ENCODE measurements at regions not wholly inside any gene's neighbourhood (a gene's known extent, or its start where the extent isn't known, plus 50 kb on each side); places are given as distances from the start of the nearest gene placed in this dataset.

DNA sequence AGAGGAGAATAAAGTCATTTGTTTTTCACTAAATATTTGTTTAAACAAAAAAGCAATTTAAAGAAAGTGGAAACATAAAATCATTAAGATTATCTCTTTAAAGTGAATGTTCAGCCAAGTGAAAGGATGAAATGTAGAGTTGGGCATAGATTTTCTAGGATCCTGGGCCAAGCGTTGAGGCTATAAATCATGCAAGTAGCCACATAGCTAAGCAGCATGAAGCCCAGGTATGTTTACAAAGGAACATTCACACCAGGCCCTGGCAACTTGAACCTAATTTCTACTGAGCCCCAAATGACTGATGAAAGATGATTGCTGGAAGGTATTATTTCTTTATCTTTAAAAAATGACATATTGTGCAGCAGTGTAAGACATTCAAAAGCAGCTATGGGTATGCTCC lies 461.8 kb downstream of the MAT2B start:
- DNase-seq (ENCODE audit: low read depth, low spot score) (no peak), FAIRE-seq (no peak)
- no peaks in the 10 kb centered on the region for H4K20me1 ChIP-seq (replicated peaks; ENCODE audit: control insufficient read depth, extremely low read depth, insufficient read depth, low read length)
- no peak for TF ChIP-seq FOS (IDR thresholded peaks at IDR 0.05; ENCODE audit: borderline replicate concordance, insufficient read depth, low read length)
- TF ChIP-seq POLR2A (IDR thresholded peaks at IDR 0.05; ENCODE audit: low read depth, low read length), result no peak
- TF ChIP-seq POLR2AphosphoS5 (IDR thresholded peaks at IDR 0.05; ENCODE audit: insufficient read depth, low read depth, low read length), result no peak
- ChIA-PET CTCF (interaction anchor here (1.2 to 1.6 kb wide), 2 partner anchors 106 to 271 kb away, joined by 3 read pairs; no protein-coding TSS in a partner anchor), POLR2A (no interaction called here)
- no peak overlapping the region for H3K4me3 ChIP-seq (replicated peaks in 1 of 3; ENCODE audit: insufficient read depth in 1 of 3, low read depth in 1 of 3, low read length in 3 of 3)
- H3K79me2 ChIP-seq (ENCODE audit: control insufficient read depth, insufficient read depth, low read length), result no peaks in the 10 kb centered on the region
- no peaks in the 10 kb centered on the region for H3K9me3 ChIP-seq (replicated peaks; ENCODE audit: control insufficient read depth, insufficient read depth, low read length)
- peaks cover 8% of the 10 kb centered on the region for H3K4me1 ChIP-seq (ENCODE audit: control insufficient read depth, extremely low read depth, insufficient read depth, low read length)
- H3K27me3 ChIP-seq (ENCODE audit: control insufficient read depth in 2 of 2, insufficient read depth in 2 of 2, low read length in 2 of 2), result no peaks in the 10 kb centered on the region
- no peaks in the 10 kb centered on the region for H3K9me1 ChIP-seq (replicated peaks; ENCODE audit: control insufficient read depth, extremely low read depth, insufficient read depth, low read length)
- no peak overlapping the region for H2AFZ ChIP-seq (ENCODE audit: low read depth, low read length)
- no peak overlapping the region for H3K27ac ChIP-seq (ENCODE audit: insufficient read depth, low read depth, low read length)
- no peak overlapping the region for H3K9ac ChIP-seq (replicated peaks; ENCODE audit: extremely low read depth, insufficient read depth, low read length)
- no peak overlapping the region for H3K4me2 ChIP-seq (ENCODE audit: insufficient read depth, low read length)
- H3K36me3 ChIP-seq (ENCODE audit: control insufficient read depth in 2 of 2, extremely low read depth in 1 of 2, insufficient read depth in 2 of 2, low read length in 2 of 2), result no peaks in the 10 kb centered on the region
- dilution Hi-C loops (cut with MboI; ENCODE audit: extremely low pct_ligation_motif_present, low sequenced_read_pairs) (no loop called here), intact Hi-C loops (cut with micrococcal nuclease) (no loop called here)
- BruUV-seq (replicated peaks), result no TSS peak

DNA sequence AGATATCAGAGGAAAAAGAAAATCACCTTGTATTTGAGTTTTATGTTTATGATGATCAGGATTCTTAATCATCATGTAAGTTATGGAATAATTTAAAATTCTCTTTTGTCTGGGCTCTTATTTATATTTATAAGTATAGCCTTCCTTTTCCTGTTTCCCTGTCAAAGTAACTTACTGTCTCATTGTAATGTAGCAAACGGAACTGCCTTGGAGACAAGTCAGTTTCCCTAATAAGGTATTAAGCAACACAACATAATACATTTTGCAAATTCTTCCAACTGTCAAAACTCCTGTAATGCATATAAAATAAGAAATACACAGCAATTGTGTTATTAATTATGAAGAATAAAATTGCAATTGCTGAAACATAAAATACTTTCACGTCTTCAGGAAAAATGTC lies 463.2 kb downstream of the MAT2B start:
- no peak for FAIRE-seq
- POLR2A ChIA-PET, result no interaction called here
- dilution Hi-C loops (cut with MboI; ENCODE audit: extremely low pct_ligation_motif_present, low sequenced_read_pairs), result no loop called here
- BruUV-seq (replicated peaks), result no TSS peak
- Histone ChIP-seq H3K4me1 (ENCODE audit: control insufficient read depth, extremely low read depth, insufficient read depth, low read length) (peaks cover 8% of the 10 kb centered on the region), H3K79me2 (ENCODE audit: control insufficient read depth, insufficient read depth, low read length) (no peaks in the 10 kb centered on the region), H3K9ac (replicated peaks; ENCODE audit: extremely low read depth, insufficient read depth, low read length) (no peak overlapping the region), H3K27ac (ENCODE audit: insufficient read depth, low read depth, low read length) (peak overlapping the region; percentile 35), H3K9me3 (replicated peaks; ENCODE audit: control insufficient read depth, insufficient read depth, low read length) (no peaks in the 10 kb centered on the region), H3K4me2 (ENCODE audit: insufficient read depth, low read length) (no peak overlapping the region), H2AFZ (ENCODE audit: low read depth, low read length) (no peak overlapping the region), H3K9me1 (replicated peaks; ENCODE audit: control insufficient read depth, extremely low read depth, insufficient read depth, low read length) (no peaks in the 10 kb centered on the region), H3K36me3 (ENCODE audit: control insufficient read depth in 2 of 2, extremely low read depth in 1 of 2, insufficient read depth in 2 of 2, low read length in 2 of 2) (no peaks in the 10 kb centered on the region), H3K27me3 (ENCODE audit: control insufficient read depth in 2 of 2, insufficient read depth in 2 of 2, low read length in 2 of 2) (no peaks in the 10 kb centered on the region), H3K4me3 (replicated peaks in 1 of 3; ENCODE audit: insufficient read depth in 1 of 3, low read depth in 1 of 3, low read length in 3 of 3) (no peak overlapping the region), H4K20me1 (replicated peaks; ENCODE audit: control insufficient read depth, extremely low read depth, insufficient read depth, low read length) (no peaks in the 10 kb centered on the region)
- intact Hi-C loops (cut with micrococcal nuclease), result loop anchor here (1.0 kb wide), 5 partner anchors 101 to 272 kb away; no protein-coding TSS in a partner anchor
- CTCF ChIA-PET, result no interaction called here
- TF ChIP-seq, protein P1, sequence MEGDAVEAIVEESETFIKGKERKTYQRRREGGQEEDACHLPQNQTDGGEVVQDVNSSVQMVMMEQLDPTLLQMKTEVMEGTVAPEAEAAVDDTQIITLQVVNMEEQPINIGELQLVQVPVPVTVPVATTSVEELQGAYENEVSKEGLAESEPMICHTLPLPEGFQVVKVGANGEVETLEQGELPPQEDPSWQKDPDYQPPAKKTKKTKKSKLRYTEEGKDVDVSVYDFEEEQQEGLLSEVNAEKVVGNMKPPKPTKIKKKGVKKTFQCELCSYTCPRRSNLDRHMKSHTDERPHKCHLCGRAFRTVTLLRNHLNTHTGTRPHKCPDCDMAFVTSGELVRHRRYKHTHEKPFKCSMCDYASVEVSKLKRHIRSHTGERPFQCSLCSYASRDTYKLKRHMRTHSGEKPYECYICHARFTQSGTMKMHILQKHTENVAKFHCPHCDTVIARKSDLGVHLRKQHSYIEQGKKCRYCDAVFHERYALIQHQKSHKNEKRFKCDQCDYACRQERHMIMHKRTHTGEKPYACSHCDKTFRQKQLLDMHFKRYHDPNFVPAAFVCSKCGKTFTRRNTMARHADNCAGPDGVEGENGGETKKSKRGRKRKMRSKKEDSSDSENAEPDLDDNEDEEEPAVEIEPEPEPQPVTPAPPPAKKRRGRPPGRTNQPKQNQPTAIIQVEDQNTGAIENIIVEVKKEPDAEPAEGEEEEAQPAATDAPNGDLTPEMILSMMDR (IDR thresholded peaks at IDR 0.05; ENCODE audit: extremely low read depth in 1 of 2, insufficient read depth in 1 of 2, low read depth in 1 of 2, low read length in 2 of 2), result no peak
- TF ChIP-seq, protein P2, sequence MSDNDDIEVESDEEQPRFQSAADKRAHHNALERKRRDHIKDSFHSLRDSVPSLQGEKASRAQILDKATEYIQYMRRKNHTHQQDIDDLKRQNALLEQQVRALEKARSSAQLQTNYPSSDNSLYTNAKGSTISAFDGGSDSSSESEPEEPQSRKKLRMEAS (IDR thresholded peaks at IDR 0.05; ENCODE audit: insufficient read depth, insufficient read length), result no peak
- TF ChIP-seq FOS (IDR thresholded peaks at IDR 0.05; ENCODE audit: borderline replicate concordance, insufficient read depth, low read length) (no peak), JUN (IDR thresholded peaks at IDR 0.05; ENCODE audit: borderline replicate concordance, insufficient read depth, insufficient read length, low read depth) (no peak), GATA2 (IDR thresholded peaks at IDR 0.05; ENCODE audit: insufficient read depth, insufficient read length, low read depth, low read length) (no peak), POLR2A (IDR thresholded peaks at IDR 0.05; ENCODE audit: low read depth, low read length) (no peak), POLR2AphosphoS5 (IDR thresholded peaks at IDR 0.05; ENCODE audit: insufficient read depth, low read depth, low read length) (no peak), MYC (IDR thresholded peaks at IDR 0.05; ENCODE audit: low read depth, low read length) (no peak), EZH2 (IDR thresholded peaks at IDR 0.05; ENCODE audit: borderline replicate concordance, low read depth, low read length, severe bottlenecking) (no peak)
- DNase-seq (ENCODE audit: low read depth, low spot score), result peak; percentile 14

Data from endothelial cell of umbilical vein (primary cell).